Stimulated activated CD4-positive, alpha-beta T cell treated with anti-CD3 and anti-CD28 coated beads, Interleukin-1b, Interleukin-23, amount 100 ng/mL, for 4 hours (primary cell): ENCODE measurements at regions not wholly inside any gene's neighbourhood (a gene's known extent, or its start where the extent isn't known, plus 50 kb on each side); places are given as distances from the start of the nearest gene placed in this dataset.
"Not testable (repeated sequence)": the region's sequence is repeated elsewhere in the genome, so short reads cannot be mapped to it uniquely, and the experiment has no call there.

Experiments
- DNase-seq, 2 donors: peaks; one replicate each; pipeline ENCODE4 v3.0.0-alpha.2; 2020; ENCODE audit warnings: low read depth in 2 of 2

- DNase-seq, result no peak
Observed at GRCh38 chr5:126126574-126126973, 296.6 kb upstream of the GRAMD2B start.

- DNase-seq, result not testable (repeated sequence)
Observed at GRCh38 chr5:126127371-126127770, 295.8 kb upstream of the GRAMD2B start.

GRCh38 chr5:126129431-126129830 lies 293.8 kb upstream of the GRAMD2B start:
- DNase-seq, result no peak

GRCh38 chr5:126133424-126133823 lies 289.8 kb upstream of the GRAMD2B start:
- no peak for DNase-seq

- DNase-seq, result no peak
Observed at GRCh38 chr5:126137891-126138280, 285.3 kb upstream of the GRAMD2B start.

- DNase-seq, result no peak
Observed at GRCh38 chr5:126138281-126138931, 284.8 kb upstream of the GRAMD2B start.

GRCh38 chr5:126139086-126139485 lies 284.1 kb upstream of the GRAMD2B start:
- DNase-seq, result no peak

GRCh38 chr5:126139773-126140172 lies 283.4 kb upstream of the GRAMD2B start:
- no peak for DNase-seq

GRCh38 chr5:126143622-126144021 lies 279.6 kb upstream of the GRAMD2B start:
- DNase-seq, result no peak

- DNase-seq, result not testable (repeated sequence)
Observed at GRCh38 chr5:126150319-126150718, 272.9 kb upstream of the GRAMD2B start.

- not testable (repeated sequence) for DNase-seq
Observed at GRCh38 chr5:126155298-126155697, 267.9 kb upstream of the GRAMD2B start.

- DNase-seq, result no peak
Observed at GRCh38 chr5:126166368-126166767, 256.8 kb upstream of the GRAMD2B start.

- no peak for DNase-seq
Observed at GRCh38 chr5:126168785-126169184, 254.4 kb upstream of the GRAMD2B start.

- DNase-seq, result no peak
Observed at GRCh38 chr5:126171916-126172315, 251.3 kb upstream of the GRAMD2B start.

GRCh38 chr5:126172812-126173211 lies 250.4 kb upstream of the GRAMD2B start:
- DNase-seq, result no peak

- no peak for DNase-seq
Observed at GRCh38 chr5:126178521-126178920, 244.7 kb upstream of the GRAMD2B start.

- DNase-seq, result no peak
Observed at GRCh38 chr5:126182971-126183695, 240.1 kb upstream of the GRAMD2B start.

GRCh38 chr5:126184474-126184873 lies 238.7 kb upstream of the GRAMD2B start:
- no peak for DNase-seq

- DNase-seq, result no peak
Observed at GRCh38 chr5:126186210-126186609, 237.0 kb upstream of the GRAMD2B start.

GRCh38 chr5:126188804-126189203 lies 234.4 kb upstream of the GRAMD2B start:
- DNase-seq, result no peak

- DNase-seq, result no peak
Observed at GRCh38 chr5:126189231-126189630, 234.0 kb upstream of the GRAMD2B start.

- no peak for DNase-seq
Observed at GRCh38 chr5:126189862-126190261, 233.3 kb upstream of the GRAMD2B start.

- DNase-seq, result no peak
Observed at GRCh38 chr5:126192226-126192625, 231.0 kb upstream of the GRAMD2B start.
